Astrocyte of the cerebellum (primary cell): ENCODE measurements at regions not wholly inside any gene's neighbourhood (a gene's known extent, or its start where the extent isn't known, plus 50 kb on each side); places are given as distances from the start of the nearest gene placed in this dataset.

ENCODE experiments used
- DNase-seq: peaks from one replicate; pipeline ENCODE4 v3.0.0-alpha.2; 2011; ENCODE audit warnings: low read depth
- H3K4me3 ChIP-seq: 2 replicates; pipeline ENCODE4 v1.5.1; 2011; ENCODE audit warnings: mild to moderate bottlenecking, low read depth, low read length, moderate library complexity
- CTCF ChIP-seq: IDR thresholded peaks from 2 replicates; pipeline ENCODE4 v1.5.1; 2012; ENCODE audit warnings: low read length, low read depth, moderate library complexity, mild to moderate bottlenecking; ENCODE audit errors: missing control alignments
- in situ Hi-C: cut with HindIII; loops from 2 replicates; pipeline ENCODE4 v1.10.0; 2017; ENCODE audit warnings: low sequenced_read_pairs

GRCh38 chr10:118213436-118213835 lies 128.7 kb downstream of the FAM204A start:
- in situ Hi-C loops = no loop called here
- DNase-seq = no peak
- no peak overlapping the region for H3K4me3 ChIP-seq

DNA sequence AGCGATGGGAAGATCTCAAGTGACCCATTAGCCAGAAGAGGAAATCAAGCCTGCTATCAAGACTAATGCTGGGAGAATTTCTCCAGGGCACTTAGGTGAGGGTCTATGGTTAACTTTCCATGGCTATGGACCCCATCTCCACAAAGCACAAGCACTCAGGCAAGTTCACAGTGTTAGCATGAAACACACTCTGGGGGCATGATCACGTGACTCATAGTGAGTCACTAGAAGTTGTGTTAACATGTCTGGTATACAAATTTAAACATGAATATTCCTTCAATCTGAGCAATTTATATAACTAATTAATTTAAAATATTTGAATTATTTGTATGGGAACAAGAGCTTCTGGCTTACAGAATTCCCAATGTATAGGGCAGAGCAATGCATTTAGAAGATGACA lies 131.8 kb downstream of the FAM204A start:
- no peak for DNase-seq
- in situ Hi-C loops = no loop called here

More at GRCh38 chr10:118213436-118213835, 128.7 kb downstream of the FAM204A start:
- no peak for TF ChIP-seq CTCF

DNA sequence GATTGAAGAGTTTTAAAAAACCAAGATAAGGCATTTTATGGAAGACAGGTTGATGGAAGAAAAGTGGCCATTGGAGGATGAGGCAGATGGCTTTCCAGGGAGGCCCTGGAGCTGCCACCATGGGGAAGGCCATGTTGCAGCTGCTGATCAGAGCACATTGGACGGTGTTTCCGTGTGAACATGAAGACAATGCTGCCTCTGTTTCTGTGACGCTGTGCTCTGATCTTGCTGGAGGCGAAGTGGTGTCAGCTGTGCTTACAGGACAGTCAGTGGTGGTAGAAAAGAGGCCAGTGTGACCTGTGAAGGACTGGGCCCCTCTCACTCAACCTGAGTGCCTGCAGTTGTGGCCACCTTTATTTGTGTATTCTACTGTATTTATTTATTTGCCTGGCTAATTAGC lies 132.9 kb downstream of the FAM204A start:
- no peak overlapping the region for H3K4me3 ChIP-seq
- no peak for TF ChIP-seq CTCF
- no peak for DNase-seq
- in situ Hi-C loops = no loop called here

More for the DNA sequence above, 131.8 kb downstream of the FAM204A start:
- TF ChIP-seq CTCF = no peak
- H3K4me3 ChIP-seq = no peak overlapping the region

GRCh38 chr10:118207470-118208007 lies 134.6 kb downstream of the FAM204A start:
- no peak for DNase-seq
- no peak for TF ChIP-seq CTCF
- in situ Hi-C loops = no loop called here
- no peak overlapping the region for H3K4me3 ChIP-seq

DNA sequence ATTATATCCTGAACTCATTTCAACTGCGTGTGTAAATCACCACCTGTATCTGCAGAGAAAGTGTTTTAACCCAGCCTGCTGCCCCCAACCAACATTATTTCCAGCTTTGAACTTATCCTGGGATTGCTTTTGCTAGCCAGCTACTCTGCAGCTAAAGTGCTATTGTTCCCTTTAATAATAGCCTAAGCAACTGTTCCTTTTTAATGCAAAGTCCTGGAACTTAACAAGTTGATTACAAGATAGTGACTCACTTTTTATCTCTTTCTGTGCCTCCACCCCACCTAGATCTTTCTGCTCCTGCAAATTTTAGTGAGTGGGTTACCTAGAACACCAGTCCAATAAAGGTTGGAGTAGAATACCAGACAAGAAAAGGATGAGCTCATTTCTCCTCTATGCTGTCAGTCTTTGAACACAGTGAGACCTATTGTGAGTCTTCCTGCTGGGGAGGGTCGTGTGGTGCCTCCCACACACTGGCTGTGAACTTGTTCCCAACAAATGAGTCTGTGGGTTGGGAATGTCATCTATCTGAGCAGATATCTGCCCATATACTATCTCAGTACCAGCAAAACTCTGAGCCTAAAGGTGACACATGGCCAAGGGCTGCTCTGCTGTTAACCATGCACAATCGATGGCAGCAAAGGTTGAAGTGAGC lies 137.7 kb downstream of the FAM204A start:
- no peak for TF ChIP-seq CTCF
- DNase-seq = no peak
- no peak overlapping the region for H3K4me3 ChIP-seq
- in situ Hi-C loops = no loop called here

DNA sequence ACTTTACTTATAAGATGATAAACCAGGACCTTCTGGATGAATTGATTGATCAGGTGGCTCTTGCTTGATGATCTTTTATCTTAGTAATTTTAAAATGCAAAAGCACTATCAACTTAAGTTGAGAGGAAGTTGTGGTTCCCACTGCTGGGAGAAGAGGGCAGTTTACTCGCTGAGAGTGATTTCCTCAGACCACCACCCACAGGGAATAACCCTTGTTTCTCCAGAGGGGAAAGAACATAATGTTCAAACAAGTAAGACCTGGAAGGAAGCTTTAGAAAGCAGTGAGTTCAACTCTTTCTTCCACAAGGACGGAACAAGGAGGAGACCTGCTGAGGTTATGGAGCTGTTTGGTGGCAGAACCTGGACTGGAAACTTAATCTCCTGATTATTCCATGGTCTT lies 138.7 kb downstream of the FAM204A start:
- no peak for TF ChIP-seq CTCF
- DNase-seq = no peak
- H3K4me3 ChIP-seq = no peak overlapping the region
- in situ Hi-C loops = no loop called here
